SK-N-MC (cell line): ENCODE measurements at regions not wholly inside any gene's neighbourhood (a gene's known extent, or its start where the extent isn't known, plus 50 kb on each side); places are given as distances from the start of the nearest gene placed in this dataset.
A peak's percentile ranks its signal among the peaks of the same experiment; 100 is the strongest.

Source experiments
- DNase-seq: peaks from one replicate; pipeline ENCODE4 v3.0.0-alpha.2; 2011; ENCODE audit warnings: low read depth, low spot score
- H3K27ac ChIP-seq: fragments of 200-600 bp; sonication (generic); 2 replicates; pipeline ENCODE4 v1.5.1; 2016; ENCODE audit warnings: mixed run types
- H3K36me3 ChIP-seq: fragments of 200-600 bp; sonication (generic); 2 replicates; pipeline ENCODE4 v1.6.1; 2017; ENCODE audit warnings: antibody characterized with exemption, low read length, mixed read lengths; ENCODE audit not compliant: insufficient read depth
- H3K4me3 ChIP-seq: fragments of 200-600 bp; sonication (generic); 2 replicates; pipeline ENCODE4 v1.5.1; 2016
- H3K9ac ChIP-seq: fragments of 200-600 bp; sonication (generic); 2 replicates; pipeline ENCODE4 v1.8.0; 2017; ENCODE audit warnings: mixed run types, mixed read lengths; ENCODE audit not compliant: insufficient read length
- H3K9me3 ChIP-seq: fragments of 200-600 bp; sonication (generic); 2 replicates; pipeline ENCODE4 v1.6.1; 2017; ENCODE audit warnings: low read depth, mild to moderate bottlenecking, antibody characterized with exemption, low read length, moderate library complexity, mixed read lengths
- EZH2 ChIP-seq: fragments of 200-600 bp; sonication (generic); IDR thresholded peaks from one replicate; pipeline ENCODE4 v1.6.1; 2017; ENCODE audit warnings: antibody characterized with exemption
- FOXP2 ChIP-seq: optimal IDR thresholded peaks from 2 replicates; pipeline ENCODE3; 2011; ENCODE audit warnings: mild to moderate bottlenecking, moderate library complexity; ENCODE audit not compliant: insufficient read depth; ENCODE audit errors: extremely low read length, control extremely low read depth
- POLR2AphosphoS5 ChIP-seq: IDR thresholded peaks from 2 replicates; pipeline ENCODE4 v1.6.1; 2012; ENCODE audit warnings: mild to moderate bottlenecking, low read depth, low read length, borderline replicate concordance

- H3K4me3 ChIP-seq, result no peak overlapping the region
- no peak for DNase-seq
These were observed 616.1 kb upstream of the ALCAM start for GRCh38 chr3:104750581-104750980.

GRCh38 chr3:104755791-104756190 lies 610.9 kb upstream of the ALCAM start:
- Histone ChIP-seq H3K9me3 (no peaks in the 10 kb centered on the region; the same call in 1 of the 2 replicates), H3K4me3 (no peak overlapping the region), H3K27ac (no peak overlapping the region), H3K9ac (no peak overlapping the region), H3K36me3 (no peaks in the 10 kb centered on the region)
- TF ChIP-seq EZH2 (no peak), FOXP2 (no peak), POLR2AphosphoS5 (no peak)
- DNase-seq, result no peak

More at GRCh38 chr3:104750581-104750980, 616.1 kb upstream of the ALCAM start:
- H3K36me3 ChIP-seq, result no peaks in the 10 kb centered on the region
- TF ChIP-seq EZH2 (no peak), FOXP2 (no peak), POLR2AphosphoS5 (no peak)
- no peaks in the 10 kb centered on the region for H3K9me3 ChIP-seq
- no peak overlapping the region for H3K9ac ChIP-seq
- H3K27ac ChIP-seq, result no peak overlapping the region

- no peaks in the 10 kb centered on the region for H3K36me3 ChIP-seq
These were observed 603.7 kb upstream of the ALCAM start for GRCh38 chr3:104763007-104763406.

GRCh38 chr3:104764496-104764895 lies 602.2 kb upstream of the ALCAM start:
- H3K36me3 ChIP-seq, result no peaks in the 10 kb centered on the region
- TF ChIP-seq FOXP2, result no peak
- TF ChIP-seq EZH2, result no peak
- TF ChIP-seq POLR2AphosphoS5, result no peak
- H3K9me3 ChIP-seq, result no peaks in the 10 kb centered on the region
- H3K9ac ChIP-seq, result peak overlapping the region; percentile 51
- peak overlapping the region; percentile 99 for H3K27ac ChIP-seq
- H3K4me3 ChIP-seq, result peak overlapping the region; percentile 67
- peak; percentile 34 for DNase-seq

More at GRCh38 chr3:104763007-104763406, 603.7 kb upstream of the ALCAM start:
- no peaks in the 10 kb centered on the region for H3K9me3 ChIP-seq
- H3K4me3 ChIP-seq, result peak overlapping the region; percentile 67
- DNase-seq, result peak; percentile 94
- H3K9ac ChIP-seq, result peak overlapping the region; percentile 51
- TF ChIP-seq EZH2, result no peak
- no peak for TF ChIP-seq POLR2AphosphoS5
- TF ChIP-seq FOXP2, result no peak
- peak overlapping the region; percentile 99 for H3K27ac ChIP-seq

GRCh38 chr3:104768886-104769285 lies 597.8 kb upstream of the ALCAM start:
- DNase-seq, result no peak
- Histone ChIP-seq H3K9ac (no peak overlapping the region), H3K27ac (no peak overlapping the region), H3K4me3 (no peak overlapping the region), H3K36me3 (no peaks in the 10 kb centered on the region), H3K9me3 (no peaks in the 10 kb centered on the region)
- TF ChIP-seq POLR2AphosphoS5 (no peak), FOXP2 (no peak), EZH2 (no peak)

- no peaks in the 10 kb centered on the region for H3K36me3 ChIP-seq
- H3K9me3 ChIP-seq, result no peaks in the 10 kb centered on the region
- TF ChIP-seq EZH2 (no peak), POLR2AphosphoS5 (no peak), FOXP2 (no peak)
- H3K4me3 ChIP-seq, result no peak overlapping the region
- H3K9ac ChIP-seq, result no peak overlapping the region
- DNase-seq, result no peak
- no peak overlapping the region for H3K27ac ChIP-seq
These were observed 587.4 kb upstream of the ALCAM start for GRCh38 chr3:104779324-104779723.

GRCh38 chr3:104781112-104781511 lies 585.6 kb upstream of the ALCAM start:
- TF ChIP-seq EZH2 (no peak), POLR2AphosphoS5 (no peak), FOXP2 (no peak)
- Histone ChIP-seq H3K9ac (no peak overlapping the region), H3K27ac (no peak overlapping the region), H3K9me3 (no peaks in the 10 kb centered on the region), H3K4me3 (no peak overlapping the region), H3K36me3 (no peaks in the 10 kb centered on the region)
- DNase-seq, result no peak

- no peak for DNase-seq
- no peak overlapping the region for H3K9ac ChIP-seq
- H3K4me3 ChIP-seq, result no peak overlapping the region
- no peaks in the 10 kb centered on the region for H3K36me3 ChIP-seq
- no peaks in the 10 kb centered on the region for H3K9me3 ChIP-seq
- no peak for TF ChIP-seq POLR2AphosphoS5
- TF ChIP-seq FOXP2, result no peak
- no peak for TF ChIP-seq EZH2
- H3K27ac ChIP-seq, result no peak overlapping the region
These were observed 580.8 kb upstream of the ALCAM start for GRCh38 chr3:104785947-104786346.

GRCh38 chr3:104787306-104787705 lies 579.4 kb upstream of the ALCAM start:
- Histone ChIP-seq H3K27ac (no peak overlapping the region), H3K9ac (no peak overlapping the region), H3K4me3 (no peak overlapping the region), H3K36me3 (no peaks in the 10 kb centered on the region), H3K9me3 (no peaks in the 10 kb centered on the region)
- DNase-seq, result no peak
- TF ChIP-seq POLR2AphosphoS5 (no peak), EZH2 (no peak), FOXP2 (no peak)
